ENCODE measurements at regions not wholly inside any gene's neighbourhood (a gene's known extent, or its start where the extent isn't known, plus 50 kb on each side); places are given as distances from the start of the nearest gene placed in this dataset.
"Not testable (repeated sequence)": the region's sequence is repeated elsewhere in the genome, so short reads cannot be mapped to it uniquely, and the experiment has no call there.

GRCh38 chr1:191731608-191732302, 426.5 kb upstream of the RGS18 start:
- peak; percentile 64 for DNase-seq (ENCODE audit: low spot score)
- intact Hi-C loops (cut with DNase I), result not testable (repeated sequence)

GRCh38 chr1:191734321-191734720, 423.9 kb upstream of the RGS18 start:
- DNase-seq (ENCODE audit: low spot score), result no peak
- intact Hi-C loops (cut with DNase I), result no loop called here

- DNase-seq (ENCODE audit: low spot score), result no peak
- intact Hi-C loops (cut with DNase I), result no loop called here
These were observed 418.7 kb upstream of the RGS18 start for GRCh38 chr1:191739544-191739943.

- intact Hi-C loops (cut with DNase I), result no loop called here
- DNase-seq (ENCODE audit: low spot score), result no peak
These were observed 405.9 kb upstream of the RGS18 start for GRCh38 chr1:191752342-191752741.

- no peak for DNase-seq (ENCODE audit: low spot score)
- intact Hi-C loops (cut with DNase I), result no loop called here
These were observed 398.2 kb upstream of the RGS18 start for GRCh38 chr1:191760016-191760415.

- intact Hi-C loops (cut with DNase I), result no loop called here
- no peak for DNase-seq (ENCODE audit: low spot score)
These were observed 369.7 kb upstream of the RGS18 start for GRCh38 chr1:191788551-191788950.

GRCh38 chr1:191798178-191798577, 360.1 kb upstream of the RGS18 start:
- intact Hi-C loops (cut with DNase I), result no loop called here
- DNase-seq (ENCODE audit: low spot score), result no peak

GRCh38 chr1:191804311-191804710, 354.0 kb upstream of the RGS18 start:
- intact Hi-C loops (cut with DNase I), result no loop called here
- no peak for DNase-seq (ENCODE audit: low spot score)

GRCh38 chr1:191813593-191813992, 344.7 kb upstream of the RGS18 start:
- intact Hi-C loops (cut with DNase I), result not testable (repeated sequence)

GRCh38 chr1:191818198-191818597, 340.1 kb upstream of the RGS18 start:
- intact Hi-C loops (cut with DNase I), result no loop called here
- no peak for DNase-seq (ENCODE audit: low spot score)

More at GRCh38 chr1:191813593-191813992, 344.7 kb upstream of the RGS18 start:
- not testable (repeated sequence) for DNase-seq (ENCODE audit: low spot score)

- DNase-seq (ENCODE audit: low spot score), result no peak
- intact Hi-C loops (cut with DNase I), result no loop called here
These were observed 326.7 kb upstream of the RGS18 start for GRCh38 chr1:191831572-191831971.

GRCh38 chr1:191839891-191840290, 318.4 kb upstream of the RGS18 start:
- DNase-seq (ENCODE audit: low spot score), result no peak
- intact Hi-C loops (cut with DNase I), result no loop called here

- intact Hi-C loops (cut with DNase I), result no loop called here
- DNase-seq (ENCODE audit: low spot score), result no peak
These were observed 306.3 kb upstream of the RGS18 start for GRCh38 chr1:191851799-191852595.

GRCh38 chr1:191852907-191853306, 305.4 kb upstream of the RGS18 start:
- intact Hi-C loops (cut with DNase I), result no loop called here

GRCh38 chr1:191857600-191857999, 300.7 kb upstream of the RGS18 start:
- no peak for DNase-seq (ENCODE audit: low spot score)
- intact Hi-C loops (cut with DNase I), result no loop called here

More at GRCh38 chr1:191852907-191853306, 305.4 kb upstream of the RGS18 start:
- DNase-seq (ENCODE audit: low spot score), result no peak

- intact Hi-C loops (cut with DNase I), result no loop called here
- DNase-seq (ENCODE audit: low spot score), result no peak
These were observed 292.8 kb upstream of the RGS18 start for GRCh38 chr1:191865479-191865878.

GRCh38 chr1:191866155-191866554, 292.1 kb upstream of the RGS18 start:
- intact Hi-C loops (cut with DNase I), result no loop called here
- no peak for DNase-seq (ENCODE audit: low spot score)

GRCh38 chr1:191869790-191870312, 288.4 kb upstream of the RGS18 start:
- intact Hi-C loops (cut with DNase I), result no loop called here
- DNase-seq (ENCODE audit: low spot score), result no peak

- no peak for DNase-seq (ENCODE audit: low spot score)
- intact Hi-C loops (cut with DNase I), result no loop called here
These were observed 287.8 kb upstream of the RGS18 start for GRCh38 chr1:191870490-191870889.

- intact Hi-C loops (cut with DNase I), result no loop called here
These were observed 282.3 kb upstream of the RGS18 start for GRCh38 chr1:191875994-191876393.

GRCh38 chr1:191876631-191877030, 281.6 kb upstream of the RGS18 start:
- intact Hi-C loops (cut with DNase I), result no loop called here
- DNase-seq (ENCODE audit: low spot score), result no peak

More at GRCh38 chr1:191875994-191876393, 282.3 kb upstream of the RGS18 start:
- no peak for DNase-seq (ENCODE audit: low spot score)

Data from posterior vena cava (tissue), 2 donors.